ENCODE measurements at regions not wholly inside any gene's neighbourhood (a gene's known extent, or its start where the extent isn't known, plus 50 kb on each side); places are given as distances from the start of the nearest gene placed in this dataset.

GRCh38 chr2:237182422-237183123, 96.9 kb downstream of the COPS8 start:
- TF ChIP-seq MYC (IDR thresholded peaks at IDR 0.05; ENCODE audit: low read depth, low read length) (no peak), FOS (IDR thresholded peaks at IDR 0.05; ENCODE audit: borderline replicate concordance, insufficient read depth, low read length) (no peak), POLR2AphosphoS5 (IDR thresholded peaks at IDR 0.05; ENCODE audit: insufficient read depth, low read depth, low read length) (no peak), JUN (IDR thresholded peaks at IDR 0.05; ENCODE audit: borderline replicate concordance, insufficient read depth, insufficient read length, low read depth) (no peak), MAX (IDR thresholded peaks at IDR 0.05; ENCODE audit: insufficient read depth, insufficient read length) (no peak), GATA2 (IDR thresholded peaks at IDR 0.05; ENCODE audit: insufficient read depth, insufficient read length, low read depth, low read length) (no peak), EZH2 (IDR thresholded peaks at IDR 0.05; ENCODE audit: borderline replicate concordance, low read depth, low read length, severe bottlenecking) (no peak), POLR2A (IDR thresholded peaks at IDR 0.05; ENCODE audit: low read depth, low read length) (no peak)
- TF ChIP-seq, protein P1, sequence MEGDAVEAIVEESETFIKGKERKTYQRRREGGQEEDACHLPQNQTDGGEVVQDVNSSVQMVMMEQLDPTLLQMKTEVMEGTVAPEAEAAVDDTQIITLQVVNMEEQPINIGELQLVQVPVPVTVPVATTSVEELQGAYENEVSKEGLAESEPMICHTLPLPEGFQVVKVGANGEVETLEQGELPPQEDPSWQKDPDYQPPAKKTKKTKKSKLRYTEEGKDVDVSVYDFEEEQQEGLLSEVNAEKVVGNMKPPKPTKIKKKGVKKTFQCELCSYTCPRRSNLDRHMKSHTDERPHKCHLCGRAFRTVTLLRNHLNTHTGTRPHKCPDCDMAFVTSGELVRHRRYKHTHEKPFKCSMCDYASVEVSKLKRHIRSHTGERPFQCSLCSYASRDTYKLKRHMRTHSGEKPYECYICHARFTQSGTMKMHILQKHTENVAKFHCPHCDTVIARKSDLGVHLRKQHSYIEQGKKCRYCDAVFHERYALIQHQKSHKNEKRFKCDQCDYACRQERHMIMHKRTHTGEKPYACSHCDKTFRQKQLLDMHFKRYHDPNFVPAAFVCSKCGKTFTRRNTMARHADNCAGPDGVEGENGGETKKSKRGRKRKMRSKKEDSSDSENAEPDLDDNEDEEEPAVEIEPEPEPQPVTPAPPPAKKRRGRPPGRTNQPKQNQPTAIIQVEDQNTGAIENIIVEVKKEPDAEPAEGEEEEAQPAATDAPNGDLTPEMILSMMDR (IDR thresholded peaks at IDR 0.05; ENCODE audit: extremely low read depth in 1 of 2, insufficient read depth in 1 of 2, low read depth in 1 of 2, low read length in 2 of 2) = no peak
- dilution Hi-C loops (cut with MboI; ENCODE audit: extremely low pct_ligation_motif_present, low sequenced_read_pairs) = no loop called here
- H3K9me1 ChIP-seq (replicated peaks; ENCODE audit: control insufficient read depth, extremely low read depth, insufficient read depth, low read length) = no peaks in the 10 kb centered on the region
- DNase-seq (ENCODE audit: low read depth, low spot score) (no peak), FAIRE-seq (no peak)
- H4K20me1 ChIP-seq (replicated peaks; ENCODE audit: control insufficient read depth, extremely low read depth, insufficient read depth, low read length) = no peaks in the 10 kb centered on the region
- H3K4me1 ChIP-seq (ENCODE audit: control insufficient read depth, extremely low read depth, insufficient read depth, low read length) = no peaks in the 10 kb centered on the region
- H3K4me2 ChIP-seq (ENCODE audit: insufficient read depth, low read length) = no peak overlapping the region
- intact Hi-C loops (cut with micrococcal nuclease) = no loop called here
- H3K9ac ChIP-seq (replicated peaks; ENCODE audit: extremely low read depth, insufficient read depth, low read length) = no peak overlapping the region
- H3K4me3 ChIP-seq (replicated peaks in 1 of 3; ENCODE audit: insufficient read depth in 1 of 3, low read depth in 1 of 3, low read length in 3 of 3) = no peak overlapping the region
- H3K27me3 ChIP-seq (ENCODE audit: control insufficient read depth in 2 of 2, insufficient read depth in 2 of 2, low read length in 2 of 2) = no peaks in the 10 kb centered on the region
- H2AFZ ChIP-seq (ENCODE audit: low read depth, low read length) = no peak overlapping the region
- BruUV-seq (replicated peaks) = no TSS peak
- H3K27ac ChIP-seq (ENCODE audit: insufficient read depth, low read depth, low read length) = no peak overlapping the region
- H3K79me2 ChIP-seq (ENCODE audit: control insufficient read depth, insufficient read depth, low read length) = no peaks in the 10 kb centered on the region
- ChIA-PET POLR2A (no interaction called here), CTCF (interaction anchor here (1.0 kb wide), 1 partner anchor 9 kb away, joined by 3 read pairs; no protein-coding TSS in a partner anchor)
- no peaks in the 10 kb centered on the region for H3K9me3 ChIP-seq (replicated peaks; ENCODE audit: control insufficient read depth, insufficient read depth, low read length)
- no peaks in the 10 kb centered on the region for H3K36me3 ChIP-seq (ENCODE audit: control insufficient read depth in 2 of 2, extremely low read depth in 1 of 2, insufficient read depth in 2 of 2, low read length in 2 of 2)
